Skin epidermis (tissue), 12 donors: ENCODE measurements at regions not wholly inside any gene's neighbourhood (a gene's known extent, or its start where the extent isn't known, plus 50 kb on each side); places are given as distances from the start of the nearest gene placed in this dataset.
"Not testable (repeated sequence)": the region's sequence is repeated elsewhere in the genome, so short reads cannot be mapped to it uniquely, and the experiment has no call there.

Experiments
- H3K27ac ChIP-seq, 21 experiments: fragments of 200-600 bp; sonication (generic) in 11 of 21; one replicate each; pipeline ENCODE4 v1.5.0; 2020; ENCODE audit warnings: mild to moderate bottlenecking in 3 of 21, inconsistent platforms in 2 of 21, moderate library complexity in 2 of 21
- H3K4me3 ChIP-seq, 7 experiments: fragments of 200-600 bp; sonication (generic) in 2 of 7; one replicate each; pipeline ENCODE4 v1.5.0; 2020; ENCODE audit warnings: inconsistent platforms in 2 of 7, mild to moderate bottlenecking in 2 of 7, moderate library complexity in 1 of 7

DNA sequence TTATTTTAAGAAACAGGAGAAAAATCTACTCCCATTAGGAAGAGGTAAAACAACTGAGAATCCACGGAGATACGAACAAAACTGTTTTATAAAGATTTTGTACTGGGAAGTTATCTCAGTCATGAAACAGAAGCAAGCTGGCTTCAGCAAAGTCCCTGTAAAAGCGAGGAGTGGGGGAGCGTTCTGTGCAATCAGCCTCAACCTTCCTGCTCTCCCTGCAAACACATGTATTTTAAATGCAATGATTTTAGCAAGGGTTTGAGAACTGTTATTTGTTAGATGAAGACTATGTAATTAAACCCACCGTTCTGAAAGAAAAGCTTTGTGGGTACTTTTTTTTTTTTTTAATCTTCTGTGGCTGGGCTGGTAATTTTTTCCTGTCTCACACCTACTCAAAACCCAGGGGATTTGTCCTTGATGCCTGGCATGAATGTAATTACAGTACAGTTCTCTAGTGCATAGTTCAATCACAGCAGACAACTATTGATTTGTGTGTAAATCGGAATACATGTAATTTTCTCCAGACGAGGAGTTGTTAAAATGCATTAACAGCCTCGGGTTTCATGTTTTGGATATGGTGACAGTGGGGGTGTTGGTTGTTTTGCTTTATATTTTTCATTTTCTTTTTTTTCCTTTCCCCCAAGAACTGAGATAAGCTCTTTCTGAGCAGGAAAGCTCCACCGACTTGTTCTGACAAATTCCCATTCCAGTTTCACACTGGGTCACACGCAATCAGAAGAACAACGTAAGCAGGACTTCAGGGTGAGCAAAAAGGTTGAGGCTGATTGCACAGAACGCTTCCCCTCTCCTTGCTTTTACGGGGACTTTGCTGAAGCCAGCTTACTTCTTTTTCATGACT lies 153.6 kb downstream of the PHLDA1 start:
- H3K4me3 ChIP-seq, result no peak overlapping the region
- no peak overlapping the region for H3K27ac ChIP-seq

- H3K4me3 ChIP-seq, result no peak overlapping the region
- H3K27ac ChIP-seq, result no peak overlapping the region
Observed at GRCh38 chr12:75876832-75877762, 154.5 kb downstream of the PHLDA1 start.

- no peak overlapping the region for H3K27ac ChIP-seq
- no peak overlapping the region for H3K4me3 ChIP-seq
Observed at GRCh38 chr12:75874441-75874840, 157.1 kb downstream of the PHLDA1 start.

DNA sequence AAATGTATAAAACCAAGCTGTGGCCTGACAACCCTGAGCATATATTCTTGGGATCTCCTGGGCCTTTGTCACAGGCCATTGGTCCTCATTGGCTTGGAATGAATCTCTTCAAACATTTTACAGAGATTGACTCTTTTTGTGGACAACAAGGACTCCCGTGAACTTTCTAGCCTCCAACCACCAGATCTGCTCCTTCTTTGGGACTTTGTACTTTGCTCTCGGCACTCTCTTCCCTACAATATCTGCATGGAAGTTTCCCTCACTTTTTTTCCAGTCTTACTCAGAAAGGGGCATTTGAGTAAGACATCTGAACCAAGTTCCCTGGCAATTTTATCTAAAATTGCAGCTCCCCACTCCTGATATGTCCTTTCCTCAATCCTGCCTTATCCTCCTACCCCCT lies 158.8 kb downstream of the PHLDA1 start:
- no peak overlapping the region for H3K27ac ChIP-seq

GRCh38 chr12:75870878-75871277 lies 160.7 kb downstream of the PHLDA1 start:
- Histone ChIP-seq H3K4me3 (no peak overlapping the region), H3K27ac (no peak overlapping the region)

More for the DNA sequence above, 158.8 kb downstream of the PHLDA1 start:
- no peak overlapping the region for H3K4me3 ChIP-seq

- Histone ChIP-seq H3K4me3 (no peak overlapping the region), H3K27ac (no peak overlapping the region)
Observed at GRCh38 chr12:75868501-75868900, 163.1 kb downstream of the PHLDA1 start.

- Histone ChIP-seq H3K4me3 (no peak overlapping the region), H3K27ac (no peak overlapping the region)
Observed at GRCh38 chr12:75865315-75865714, 166.3 kb downstream of the PHLDA1 start.

DNA sequence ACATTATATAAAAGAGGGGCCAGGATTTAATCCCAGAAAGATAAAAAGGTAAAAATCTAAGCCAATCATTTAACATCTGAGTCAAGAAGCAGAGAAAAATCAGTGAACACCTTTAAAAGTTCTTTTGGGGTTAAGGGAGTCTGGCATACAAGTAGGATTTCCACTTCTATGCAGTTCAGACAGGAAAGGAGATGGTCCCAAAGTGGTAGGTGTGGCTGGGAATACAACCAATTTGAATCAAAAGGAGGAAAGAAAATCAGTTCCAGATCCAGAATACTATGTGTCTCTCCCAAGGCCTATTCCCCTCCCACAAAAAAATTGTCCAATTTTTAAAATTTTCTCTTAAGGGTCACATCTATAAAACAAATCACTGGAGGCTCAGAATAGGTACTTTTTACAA lies 167.4 kb downstream of the PHLDA1 start:
- Histone ChIP-seq H3K4me3 (no peak overlapping the region), H3K27ac (no peak overlapping the region)

- Histone ChIP-seq H3K27ac (peak overlapping the region in 1 of 21 experiments; percentile 5), H3K4me3 (no peak overlapping the region)
Observed at GRCh38 chr12:75863533-75863932, 168.0 kb downstream of the PHLDA1 start.

GRCh38 chr12:75862692-75863471 lies 168.7 kb downstream of the PHLDA1 start:
- Histone ChIP-seq H3K27ac (peak overlapping the region in 1 of 21 experiments; percentile 5), H3K4me3 (no peak overlapping the region)

GRCh38 chr12:75859868-75860267 lies 171.7 kb downstream of the PHLDA1 start:
- no peak overlapping the region for H3K4me3 ChIP-seq
- H3K27ac ChIP-seq, result no peak overlapping the region

- Histone ChIP-seq H3K27ac (no peak overlapping the region), H3K4me3 (no peak overlapping the region)
Observed at GRCh38 chr12:75856235-75856634, 175.3 kb downstream of the PHLDA1 start.

GRCh38 chr12:75855360-75855759 lies 176.2 kb downstream of the PHLDA1 start:
- Histone ChIP-seq H3K4me3 (no peak overlapping the region), H3K27ac (no peak overlapping the region)

DNA sequence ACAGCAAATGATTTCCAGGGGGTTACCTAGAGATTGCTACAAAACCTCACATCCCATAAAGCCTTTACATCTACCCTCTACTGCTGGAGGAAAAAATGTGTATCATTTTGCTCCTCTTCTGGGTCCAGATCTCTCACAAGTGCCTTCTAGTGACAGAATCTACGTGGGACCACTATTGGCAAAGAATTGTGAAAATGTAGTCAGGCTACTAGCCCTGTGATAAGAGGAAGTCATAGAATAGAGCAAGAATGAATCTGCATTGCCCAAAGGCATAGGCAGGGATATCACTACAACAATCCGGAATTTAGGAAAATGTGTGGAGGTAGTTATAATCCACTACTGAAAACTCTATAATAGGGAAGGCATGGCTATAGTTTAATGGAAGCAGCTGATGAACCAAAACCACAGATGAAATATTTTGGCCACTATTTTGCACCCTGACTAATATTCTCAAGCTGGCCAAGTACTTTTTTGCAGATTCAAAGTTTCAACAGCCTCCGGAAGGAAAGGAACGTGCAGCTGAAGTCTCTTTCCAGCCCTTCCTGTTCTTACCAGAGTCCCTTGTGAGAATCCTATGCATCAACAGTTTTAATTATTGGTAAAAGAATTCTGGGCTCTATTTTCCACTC lies 176.8 kb downstream of the PHLDA1 start:
- Histone ChIP-seq H3K4me3 (no peak overlapping the region), H3K27ac (peak overlapping the region in 1 of 21 experiments; percentile 26)

GRCh38 chr12:75854137-75854536 lies 177.4 kb downstream of the PHLDA1 start:
- H3K4me3 ChIP-seq, result not testable (repeated sequence)
- H3K27ac ChIP-seq, result peak overlapping the region in 1 of 21 experiments; percentile 26

GRCh38 chr12:75853626-75854025 lies 177.9 kb downstream of the PHLDA1 start:
- Histone ChIP-seq H3K4me3 (no peak overlapping the region), H3K27ac (no peak overlapping the region)

- Histone ChIP-seq H3K4me3 (no peak overlapping the region), H3K27ac (no peak overlapping the region)
Observed at GRCh38 chr12:75852956-75853355, 178.6 kb downstream of the PHLDA1 start.

DNA sequence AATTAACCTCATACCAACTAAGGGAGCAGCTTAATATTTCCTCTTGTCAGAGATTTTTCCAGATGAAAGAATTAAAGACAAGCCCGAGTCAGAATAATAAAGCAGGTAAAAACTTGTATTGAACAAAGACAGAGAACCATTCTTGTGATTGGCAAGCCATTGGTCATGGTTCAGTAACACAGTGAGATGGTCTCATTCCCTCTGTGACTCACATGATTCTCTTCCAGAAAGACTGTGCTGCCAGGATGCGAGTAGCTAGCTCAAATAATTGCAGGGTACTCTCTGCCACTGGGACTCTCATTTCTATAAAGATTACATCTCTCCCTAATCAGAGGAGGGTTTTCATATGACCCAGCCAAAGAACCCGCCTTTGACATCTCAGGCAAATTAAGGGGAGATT lies 179.4 kb downstream of the PHLDA1 start:
- Histone ChIP-seq H3K27ac (no peak overlapping the region), H3K4me3 (no peak overlapping the region)

DNA sequence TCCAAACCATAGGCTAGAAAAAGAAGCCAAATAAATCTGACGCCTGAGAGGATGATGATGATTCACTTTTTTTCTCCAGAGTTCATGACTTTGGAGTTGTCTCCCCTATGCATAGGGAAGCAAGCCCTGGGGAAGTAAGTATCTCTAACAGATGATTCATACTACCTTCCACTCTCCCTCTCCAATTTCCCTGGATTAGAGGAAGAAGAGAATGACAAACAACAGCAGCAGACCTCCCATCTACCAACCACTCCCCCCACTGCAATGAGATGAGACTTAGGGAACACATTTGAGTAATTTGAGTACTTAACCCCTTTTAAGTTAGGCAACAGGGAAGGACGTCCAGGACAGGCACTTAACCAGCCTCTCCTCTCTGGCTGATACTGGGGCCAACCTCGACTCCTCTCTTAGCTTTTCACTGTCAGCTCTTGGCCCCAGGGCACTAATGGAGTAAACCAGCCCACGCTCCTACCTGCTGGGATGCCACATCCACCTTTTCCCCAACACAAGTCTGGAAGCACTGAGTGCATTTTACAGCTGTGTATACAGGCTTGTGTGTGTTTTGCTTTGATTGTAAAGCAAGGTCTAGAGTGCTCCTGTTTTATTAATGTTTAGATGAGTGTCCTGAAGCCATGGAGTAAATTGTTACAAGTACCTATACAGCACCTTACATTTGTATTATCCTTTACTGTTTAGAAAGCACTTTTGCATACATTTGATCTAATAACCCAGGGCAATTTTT lies 180.7 kb downstream of the PHLDA1 start:
- Histone ChIP-seq H3K27ac (no peak overlapping the region), H3K4me3 (no peak overlapping the region)
